CD14-positive monocyte (primary cell): ENCODE measurements at regions not wholly inside any gene's neighbourhood (a gene's known extent, or its start where the extent isn't known, plus 50 kb on each side); places are given as distances from the start of the nearest gene placed in this dataset.

Source experiments
- DNase-seq, 3 donors: peaks; one replicate each; pipeline ENCODE4 v3.0.0-alpha.2; 2011 to 2022
- H2AFZ ChIP-seq: 2 replicates; pipeline ENCODE4 v1.6.0; 2012; ENCODE audit warnings: mild to moderate bottlenecking, low read depth, low read length, inconsistent platforms; ENCODE audit not compliant: insufficient read depth, poor library complexity, severe bottlenecking
- H3K27ac ChIP-seq, 2 donors: 1 replicate in 1 of 2; 2 replicates in 1 of 2; pipeline ENCODE4 v1.5.1; 2012 to 2013; ENCODE audit warnings: low read length in 2 of 2, control low read depth in 1 of 2, inconsistent platforms in 1 of 2, low read depth in 1 of 2, mild to moderate bottlenecking in 1 of 2
- H3K27me3 ChIP-seq, 2 donors: one replicate each; pipeline versions ENCODE4 v1.6.0 to v1.6.1; 2011 to 2013; ENCODE audit warnings: low read length in 2 of 2; ENCODE audit not compliant: control insufficient read depth in 2 of 2, insufficient read depth in 2 of 2
- H3K36me3 ChIP-seq, 2 donors: replicated peaks in 1 of 2; 1 replicate in 1 of 2; 2 replicates in 1 of 2; pipeline versions ENCODE4 v1.5.1 to v1.6.1; 2012 to 2013; ENCODE audit warnings: low read length in 2 of 2, control low read depth in 1 of 2, inconsistent platforms in 1 of 2, mild to moderate bottlenecking in 1 of 2; ENCODE audit not compliant: insufficient read depth in 2 of 2, control insufficient read depth in 1 of 2
- H3K4me1 ChIP-seq, 2 donors: 1 replicate in 1 of 2; 2 replicates in 1 of 2; pipeline versions ENCODE4 v1.5.1 to v1.6.1; 2012 to 2013; ENCODE audit warnings: low read length in 2 of 2, control low read depth in 1 of 2, inconsistent platforms in 1 of 2, mild to moderate bottlenecking in 1 of 2, moderate library complexity in 1 of 2; ENCODE audit not compliant: insufficient read depth in 2 of 2, control insufficient read depth in 1 of 2
- H3K4me2 ChIP-seq: replicated peaks from 2 replicates; pipeline ENCODE3; 2012; ENCODE audit warnings: low read length, moderate library complexity, mild to moderate bottlenecking; ENCODE audit not compliant: poor library complexity, severe bottlenecking; ENCODE audit errors: extremely low read depth
- H3K4me3 ChIP-seq, 3 experiments: fragments of 200-600 bp in 1 of 3; sonication (generic) in 1 of 3; replicated peaks in 1 of 3; 1 replicate in 2 of 3; 2 replicates in 1 of 3; pipeline ENCODE4 v1.5.1; 2011 to 2013; ENCODE audit warnings: low read length in 3 of 3, mild to moderate bottlenecking in 3 of 3, control low read depth in 2 of 3, low read depth in 2 of 3, inconsistent platforms in 1 of 3, moderate library complexity in 1 of 3
- H3K79me2 ChIP-seq: 2 replicates; pipeline ENCODE4 v1.6.0; 2012; ENCODE audit warnings: mild to moderate bottlenecking, control low read depth, inconsistent platforms, low read length, moderate library complexity; ENCODE audit not compliant: insufficient read depth
- H3K9ac ChIP-seq: 2 replicates; pipeline ENCODE4 v1.6.0; 2017; ENCODE audit warnings: low read length, mild to moderate bottlenecking; ENCODE audit not compliant: insufficient read depth, poor library complexity, severe bottlenecking
- H3K9me3 ChIP-seq, 2 donors: replicated peaks in 1 of 2; 1 replicate in 1 of 2; 2 replicates in 1 of 2; pipeline versions ENCODE4 v1.5.1 to v1.6.1; 2012 to 2013; ENCODE audit warnings: low read length in 2 of 2, control low read depth in 1 of 2; ENCODE audit not compliant: control insufficient read depth in 1 of 2, insufficient read depth in 1 of 2
- H4K20me1 ChIP-seq: 2 replicates; pipeline ENCODE4 v1.6.0; 2012; ENCODE audit warnings: mild to moderate bottlenecking, low read length, control low read depth, moderate library complexity; ENCODE audit not compliant: insufficient read depth
- H3K27ac Mint-ChIP-seq, 7 donors: one replicate each; pipeline ENCODE4 v1.8.0; 2020; ENCODE audit warnings: mild to moderate bottlenecking in 7 of 7, mixed read lengths in 7 of 7, moderate library complexity in 6 of 7, inconsistent platforms in 2 of 7
- H3K27me3 Mint-ChIP-seq, 3 donors: one replicate each; pipeline ENCODE4 v1.8.0; 2021 to 2022; ENCODE audit warnings: low read depth in 3 of 3, mild to moderate bottlenecking in 3 of 3, mixed read lengths in 3 of 3, moderate library complexity in 3 of 3, inconsistent platforms in 1 of 3
- H3K36me3 Mint-ChIP-seq, 2 donors: one replicate each; pipeline ENCODE4 v1.8.0; 2020; ENCODE audit warnings: mixed read lengths in 2 of 2, inconsistent platforms in 1 of 2, mild to moderate bottlenecking in 1 of 2
- H3K4me1 Mint-ChIP-seq: one replicate; pipeline ENCODE4 v1.8.0; 2020; ENCODE audit warnings: mild to moderate bottlenecking, mixed read lengths
- H3K4me3 Mint-ChIP-seq, 2 donors: one replicate each; pipeline ENCODE4 v1.8.0; 2020; ENCODE audit warnings: mild to moderate bottlenecking in 2 of 2, mixed read lengths in 2 of 2, moderate library complexity in 1 of 2
- H3K9me3 Mint-ChIP-seq, 7 donors: one replicate each; pipeline ENCODE4 v1.8.0; 2020 to 2022; ENCODE audit warnings: mixed read lengths in 7 of 7, mild to moderate bottlenecking in 6 of 7, moderate library complexity in 6 of 7, inconsistent platforms in 2 of 7
- WGBS: methylation state at CpG from one replicate; pipeline ENCODE4 v1.1.5; 2013; ENCODE audit warnings: missing lambda C conversion rate; ENCODE audit not compliant: insufficient coverage; 5-methylcytosine and 5-hydroxymethylcytosine counted together
- intact Hi-C, 2 donors: fragments of 100-400 bp; cut with micrococcal nuclease; formaldehyde crosslinking; loops; one replicate each; pipeline versions ENCODE4 v1.15.0 to v1.15.1; 2023
- TF ChIP-seq, protein P1 (sequence below): fragments of 200-600 bp; IDR thresholded peaks from one replicate; pipeline ENCODE4 v1.8.0; 2022; ENCODE audit warnings: antibody characterized with exemption, mild to moderate bottlenecking

DNA sequence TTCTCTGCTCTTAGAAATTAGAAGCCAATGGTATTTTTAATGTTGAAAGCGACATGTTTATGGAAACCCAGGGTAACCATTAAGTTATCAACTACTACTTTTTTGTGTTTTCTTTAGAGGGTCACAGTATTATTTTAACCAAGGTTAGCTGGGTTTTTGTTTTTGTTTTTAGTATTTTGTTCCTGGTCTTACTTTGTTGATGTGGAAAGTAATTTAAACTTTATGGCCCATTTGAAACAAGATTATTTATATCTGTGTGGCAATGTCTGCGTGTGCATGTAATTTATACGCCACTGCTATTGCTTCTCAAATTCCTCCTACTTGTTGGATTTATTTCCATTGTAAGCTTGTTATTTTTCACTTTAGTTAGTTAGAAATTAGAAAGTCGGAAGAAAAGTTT lies 722.1 kb upstream of the NR2F2 start:
- intact Hi-C loops: no loop called here

DNA sequence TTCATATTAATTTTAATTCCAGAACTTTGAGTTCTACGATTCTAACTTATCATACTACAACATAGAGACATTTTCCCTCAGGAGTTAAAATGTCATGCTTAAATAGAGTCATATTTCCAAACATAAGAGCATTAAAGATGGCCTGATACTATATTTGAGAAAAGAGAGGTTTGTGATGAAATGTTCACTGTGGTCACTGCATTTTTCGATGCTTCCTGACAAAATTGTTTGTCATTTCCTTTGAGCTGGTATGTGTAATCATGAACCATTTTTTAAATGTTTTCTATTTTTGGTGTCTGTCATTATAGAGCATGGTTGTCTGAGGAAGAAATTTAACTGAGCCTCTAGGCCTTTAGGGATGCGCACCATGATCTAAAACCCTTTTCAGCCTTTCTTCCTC lies 721.4 kb upstream of the NR2F2 start:
- no peak overlapping the region for H3K4me2 ChIP-seq
- no peaks in the 10 kb centered on the region for H3K9me3 ChIP-seq
- no peaks in the 10 kb centered on the region for H4K20me1 ChIP-seq
- H3K4me1 Mint-ChIP-seq: peaks cover 2% of the 10 kb centered on the region
- H3K9ac ChIP-seq: no peak overlapping the region
- no peaks in the 10 kb centered on the region for H3K79me2 ChIP-seq
- no CpG with 5 or more reads among the region's 3 CpGs for WGBS
- H3K36me3 ChIP-seq: no peaks in the 10 kb centered on the region
- TF ChIP-seq, protein P1, sequence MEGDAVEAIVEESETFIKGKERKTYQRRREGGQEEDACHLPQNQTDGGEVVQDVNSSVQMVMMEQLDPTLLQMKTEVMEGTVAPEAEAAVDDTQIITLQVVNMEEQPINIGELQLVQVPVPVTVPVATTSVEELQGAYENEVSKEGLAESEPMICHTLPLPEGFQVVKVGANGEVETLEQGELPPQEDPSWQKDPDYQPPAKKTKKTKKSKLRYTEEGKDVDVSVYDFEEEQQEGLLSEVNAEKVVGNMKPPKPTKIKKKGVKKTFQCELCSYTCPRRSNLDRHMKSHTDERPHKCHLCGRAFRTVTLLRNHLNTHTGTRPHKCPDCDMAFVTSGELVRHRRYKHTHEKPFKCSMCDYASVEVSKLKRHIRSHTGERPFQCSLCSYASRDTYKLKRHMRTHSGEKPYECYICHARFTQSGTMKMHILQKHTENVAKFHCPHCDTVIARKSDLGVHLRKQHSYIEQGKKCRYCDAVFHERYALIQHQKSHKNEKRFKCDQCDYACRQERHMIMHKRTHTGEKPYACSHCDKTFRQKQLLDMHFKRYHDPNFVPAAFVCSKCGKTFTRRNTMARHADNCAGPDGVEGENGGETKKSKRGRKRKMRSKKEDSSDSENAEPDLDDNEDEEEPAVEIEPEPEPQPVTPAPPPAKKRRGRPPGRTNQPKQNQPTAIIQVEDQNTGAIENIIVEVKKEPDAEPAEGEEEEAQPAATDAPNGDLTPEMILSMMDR: no peak
- H3K4me3 Mint-ChIP-seq: no peak overlapping the region
- no peaks in the 10 kb centered on the region for H3K36me3 Mint-ChIP-seq
- H3K27ac Mint-ChIP-seq: no peak overlapping the region
- no peak overlapping the region for H3K27ac ChIP-seq
- no peaks in the 10 kb centered on the region for H3K9me3 Mint-ChIP-seq
- intact Hi-C loops: no loop called here
- no peaks in the 10 kb centered on the region for H3K27me3 ChIP-seq
- DNase-seq: no peak
- H3K27me3 Mint-ChIP-seq: peaks cover 0 to 2% (median 0%) of the 10 kb centered on the region in 3 donors
- peaks cover 0 to 3% of the 10 kb centered on the region in 2 donors for H3K4me1 ChIP-seq
- no peak overlapping the region for H3K4me3 ChIP-seq
- H2AFZ ChIP-seq: no peak overlapping the region

More for the DNA sequence above, 722.1 kb upstream of the NR2F2 start:
- no peaks in the 10 kb centered on the region for H3K9me3 ChIP-seq
- H3K4me1 ChIP-seq: peaks cover 0 to 3% of the 10 kb centered on the region in 2 donors
- H3K27me3 ChIP-seq: no peaks in the 10 kb centered on the region
- no CpG with 5 or more reads among the region's 4 CpGs for WGBS
- no peaks in the 10 kb centered on the region for H3K79me2 ChIP-seq
- Mint-ChIP-seq H3K36me3 (no peaks in the 10 kb centered on the region), H3K9me3 (no peaks in the 10 kb centered on the region), H3K4me3 (no peak overlapping the region), H3K27me3 (peaks cover 0 to 2% (median 0%) of the 10 kb centered on the region in 3 donors), H3K4me1 (peaks cover 2% of the 10 kb centered on the region), H3K27ac (no peak overlapping the region)
- no peak overlapping the region for H3K4me3 ChIP-seq
- H3K27ac ChIP-seq: no peak overlapping the region
- no peaks in the 10 kb centered on the region for H4K20me1 ChIP-seq
- TF ChIP-seq, protein P1: no peak
- DNase-seq: no peak
- no peak overlapping the region for H3K9ac ChIP-seq
- no peak overlapping the region for H2AFZ ChIP-seq
- H3K4me2 ChIP-seq: no peak overlapping the region
- no peaks in the 10 kb centered on the region for H3K36me3 ChIP-seq
